K562 (cell line): ENCODE measurements at regions not wholly inside any gene's neighbourhood (a gene's known extent, or its start where the extent isn't known, plus 50 kb on each side); places are given as distances from the start of the nearest gene placed in this dataset.

Experiments used
- RCOR1 ChIP-seq, 2 experiments: IDR thresholded peaks; 2 replicates each; pipeline ENCODE4 v1.6.1; 2012; ENCODE audit warnings: low read depth in 2 of 2, low read length in 2 of 2, borderline replicate concordance in 1 of 2, improper control_type of control experiment in 1 of 2
- ZNF551 ChIP-seq: fragments of 250-450 bp; sonication (Bioruptor Pico); IDR thresholded peaks from 2 replicates; pipeline ENCODE4 v1.5.0; 2021; ENCODE audit warnings: mild to moderate bottlenecking, moderate library complexity
- TF ChIP-seq, protein P1 (sequence below), 3 experiments: IDR thresholded peaks in 2 of 3; conservative IDR thresholded peaks in 1 of 3; 2 replicates each; pipeline ENCODE4 v1.5.1; 2011 to 2012; ENCODE audit warnings: low read length in 3 of 3, mild to moderate bottlenecking in 3 of 3, control low read depth in 2 of 3, improper control_type of control experiment in 1 of 3, inconsistent platforms in 1 of 3, low read depth in 1 of 3, mixed read lengths in 1 of 3, moderate library complexity in 1 of 3; ENCODE audit not compliant: insufficient read depth in 2 of 3

- TF ChIP-seq, protein P1, sequence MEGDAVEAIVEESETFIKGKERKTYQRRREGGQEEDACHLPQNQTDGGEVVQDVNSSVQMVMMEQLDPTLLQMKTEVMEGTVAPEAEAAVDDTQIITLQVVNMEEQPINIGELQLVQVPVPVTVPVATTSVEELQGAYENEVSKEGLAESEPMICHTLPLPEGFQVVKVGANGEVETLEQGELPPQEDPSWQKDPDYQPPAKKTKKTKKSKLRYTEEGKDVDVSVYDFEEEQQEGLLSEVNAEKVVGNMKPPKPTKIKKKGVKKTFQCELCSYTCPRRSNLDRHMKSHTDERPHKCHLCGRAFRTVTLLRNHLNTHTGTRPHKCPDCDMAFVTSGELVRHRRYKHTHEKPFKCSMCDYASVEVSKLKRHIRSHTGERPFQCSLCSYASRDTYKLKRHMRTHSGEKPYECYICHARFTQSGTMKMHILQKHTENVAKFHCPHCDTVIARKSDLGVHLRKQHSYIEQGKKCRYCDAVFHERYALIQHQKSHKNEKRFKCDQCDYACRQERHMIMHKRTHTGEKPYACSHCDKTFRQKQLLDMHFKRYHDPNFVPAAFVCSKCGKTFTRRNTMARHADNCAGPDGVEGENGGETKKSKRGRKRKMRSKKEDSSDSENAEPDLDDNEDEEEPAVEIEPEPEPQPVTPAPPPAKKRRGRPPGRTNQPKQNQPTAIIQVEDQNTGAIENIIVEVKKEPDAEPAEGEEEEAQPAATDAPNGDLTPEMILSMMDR (IDR thresholded peaks at IDR 0.05 in 2 of 3, conservative IDR thresholded peaks at IDR 0.05 in 1 of 3; ENCODE audit: insufficient read depth in 2 of 3, low read depth in 1 of 3, low read length in 3 of 3): no peak
- TF ChIP-seq RCOR1 (IDR thresholded peaks at IDR 0.05; ENCODE audit: borderline replicate concordance in 1 of 2, low read depth in 2 of 2, low read length in 2 of 2): no peak
- TF ChIP-seq ZNF551 (CRISPR knock-in tag): no peak
Measured at GRCh38 chr6:49284180-49284579, 178.9 kb downstream of the MMUT start.
